ENCODE measurements at regions not wholly inside any gene's neighbourhood (a gene's known extent, or its start where the extent isn't known, plus 50 kb on each side); places are given as distances from the start of the nearest gene placed in this dataset.
"Not testable (repeated sequence)": the region's sequence is repeated elsewhere in the genome, so short reads cannot be mapped to it uniquely, and the experiment has no call there.

DNA sequence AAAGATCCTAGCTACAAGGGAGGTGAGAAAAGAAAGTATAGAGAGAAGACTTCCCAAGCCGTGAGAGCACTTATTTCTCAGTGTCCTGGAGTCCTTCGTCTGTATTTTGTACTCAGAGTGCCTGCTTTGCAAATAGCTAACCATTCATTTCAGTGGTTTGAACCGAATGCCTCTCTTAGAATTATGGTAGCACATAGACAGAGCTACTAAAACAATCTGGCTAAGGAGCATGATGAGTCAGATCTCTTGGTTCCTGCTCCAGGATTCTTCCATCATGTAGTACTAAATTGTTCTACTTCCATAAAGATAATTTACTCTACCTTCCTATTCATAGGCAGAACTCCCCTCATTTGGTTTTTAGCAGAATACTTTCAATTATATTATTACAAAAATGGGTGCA is 946.6 kb downstream of the STIM2 start:
- CTCF ChIA-PET, result no interaction called here
- BruUV-seq (replicated peaks), result no TSS peak
- Histone ChIP-seq H3K27ac (ENCODE audit: low read length) (no peak overlapping the region), H3K4me3 (ENCODE audit: low read depth in 2 of 2, low read length in 2 of 2) (no peak overlapping the region), H3K36me3 (ENCODE audit: control insufficient read depth, insufficient read depth, low read length) (no peaks in the 10 kb centered on the region), H3K9me3 (ENCODE audit: control insufficient read depth, insufficient read depth, low read depth, low read length) (no peaks in the 10 kb centered on the region), H3K4me1 (ENCODE audit: control insufficient read depth, insufficient read depth, low read length) (no peaks in the 10 kb centered on the region), H3K27me3 (ENCODE audit: control insufficient read depth, insufficient read depth, low read length) (no peaks in the 10 kb centered on the region)
- POLR2A ChIA-PET, result no interaction called here
- DNase-seq (ENCODE audit: low read depth, low spot score) (no peak), ATAC-seq (no peak)
- intact Hi-C loops (cut with micrococcal nuclease; ENCODE audit: unreplicated experiment), result no loop called here
- in situ Hi-C loops (cut with HindIII; ENCODE audit: low pct_unique_long_range_greater_than_20kb, low sequenced_read_pairs), result no loop called here
- no peak for TF ChIP-seq SIN3A (IDR thresholded peaks at IDR 0.05; ENCODE audit: borderline replicate concordance, insufficient read depth, low read depth, low read length)
- TF ChIP-seq, protein P1, sequence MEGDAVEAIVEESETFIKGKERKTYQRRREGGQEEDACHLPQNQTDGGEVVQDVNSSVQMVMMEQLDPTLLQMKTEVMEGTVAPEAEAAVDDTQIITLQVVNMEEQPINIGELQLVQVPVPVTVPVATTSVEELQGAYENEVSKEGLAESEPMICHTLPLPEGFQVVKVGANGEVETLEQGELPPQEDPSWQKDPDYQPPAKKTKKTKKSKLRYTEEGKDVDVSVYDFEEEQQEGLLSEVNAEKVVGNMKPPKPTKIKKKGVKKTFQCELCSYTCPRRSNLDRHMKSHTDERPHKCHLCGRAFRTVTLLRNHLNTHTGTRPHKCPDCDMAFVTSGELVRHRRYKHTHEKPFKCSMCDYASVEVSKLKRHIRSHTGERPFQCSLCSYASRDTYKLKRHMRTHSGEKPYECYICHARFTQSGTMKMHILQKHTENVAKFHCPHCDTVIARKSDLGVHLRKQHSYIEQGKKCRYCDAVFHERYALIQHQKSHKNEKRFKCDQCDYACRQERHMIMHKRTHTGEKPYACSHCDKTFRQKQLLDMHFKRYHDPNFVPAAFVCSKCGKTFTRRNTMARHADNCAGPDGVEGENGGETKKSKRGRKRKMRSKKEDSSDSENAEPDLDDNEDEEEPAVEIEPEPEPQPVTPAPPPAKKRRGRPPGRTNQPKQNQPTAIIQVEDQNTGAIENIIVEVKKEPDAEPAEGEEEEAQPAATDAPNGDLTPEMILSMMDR (IDR thresholded peaks at IDR 0.05), result no peak
- TF ChIP-seq TCF7L2 (IDR thresholded peaks at IDR 0.05; ENCODE audit: low read depth, low read length), result no peak
- TF ChIP-seq POLR2AphosphoS5 (IDR thresholded peaks at IDR 0.05; ENCODE audit: low read depth, low read length), result no peak
- TF ChIP-seq, protein P2, sequence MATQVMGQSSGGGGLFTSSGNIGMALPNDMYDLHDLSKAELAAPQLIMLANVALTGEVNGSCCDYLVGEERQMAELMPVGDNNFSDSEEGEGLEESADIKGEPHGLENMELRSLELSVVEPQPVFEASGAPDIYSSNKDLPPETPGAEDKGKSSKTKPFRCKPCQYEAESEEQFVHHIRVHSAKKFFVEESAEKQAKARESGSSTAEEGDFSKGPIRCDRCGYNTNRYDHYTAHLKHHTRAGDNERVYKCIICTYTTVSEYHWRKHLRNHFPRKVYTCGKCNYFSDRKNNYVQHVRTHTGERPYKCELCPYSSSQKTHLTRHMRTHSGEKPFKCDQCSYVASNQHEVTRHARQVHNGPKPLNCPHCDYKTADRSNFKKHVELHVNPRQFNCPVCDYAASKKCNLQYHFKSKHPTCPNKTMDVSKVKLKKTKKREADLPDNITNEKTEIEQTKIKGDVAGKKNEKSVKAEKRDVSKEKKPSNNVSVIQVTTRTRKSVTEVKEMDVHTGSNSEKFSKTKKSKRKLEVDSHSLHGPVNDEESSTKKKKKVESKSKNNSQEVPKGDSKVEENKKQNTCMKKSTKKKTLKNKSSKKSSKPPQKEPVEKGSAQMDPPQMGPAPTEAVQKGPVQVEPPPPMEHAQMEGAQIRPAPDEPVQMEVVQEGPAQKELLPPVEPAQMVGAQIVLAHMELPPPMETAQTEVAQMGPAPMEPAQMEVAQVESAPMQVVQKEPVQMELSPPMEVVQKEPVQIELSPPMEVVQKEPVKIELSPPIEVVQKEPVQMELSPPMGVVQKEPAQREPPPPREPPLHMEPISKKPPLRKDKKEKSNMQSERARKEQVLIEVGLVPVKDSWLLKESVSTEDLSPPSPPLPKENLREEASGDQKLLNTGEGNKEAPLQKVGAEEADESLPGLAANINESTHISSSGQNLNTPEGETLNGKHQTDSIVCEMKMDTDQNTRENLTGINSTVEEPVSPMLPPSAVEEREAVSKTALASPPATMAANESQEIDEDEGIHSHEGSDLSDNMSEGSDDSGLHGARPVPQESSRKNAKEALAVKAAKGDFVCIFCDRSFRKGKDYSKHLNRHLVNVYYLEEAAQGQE (IDR thresholded peaks at IDR 0.05; ENCODE audit: insufficient read depth in 1 of 2, low read depth in 2 of 2, low read length in 1 of 2), result no peak

GRCh38 chr4:27811948-27812347 is 951.3 kb downstream of the STIM2 start:
- in situ Hi-C loops (cut with HindIII; ENCODE audit: low pct_unique_long_range_greater_than_20kb, low sequenced_read_pairs), result no loop called here

GRCh38 chr4:27813226-27813625 is 952.6 kb downstream of the STIM2 start:
- POLR2A ChIA-PET; in situ Hi-C loops (cut with HindIII; ENCODE audit: low pct_unique_long_range_greater_than_20kb, low sequenced_read_pairs); H3K4me3 ChIP-seq (ENCODE audit: low read depth in 2 of 2, low read length in 2 of 2); H3K4me1 ChIP-seq (ENCODE audit: control insufficient read depth, insufficient read depth, low read length); BruUV-seq (replicated peaks); H3K27me3 ChIP-seq (ENCODE audit: control insufficient read depth, insufficient read depth, low read length); CTCF ChIA-PET; H3K27ac ChIP-seq (ENCODE audit: low read length); DNase-seq (ENCODE audit: low read depth, low spot score); intact Hi-C loops (cut with micrococcal nuclease; ENCODE audit: unreplicated experiment); ATAC-seq; H3K36me3 ChIP-seq (ENCODE audit: control insufficient read depth, insufficient read depth, low read length); H3K9me3 ChIP-seq (ENCODE audit: control insufficient read depth, insufficient read depth, low read depth, low read length): not testable (repeated sequence)

More at GRCh38 chr4:27811948-27812347, 951.3 kb downstream of the STIM2 start:
- Histone ChIP-seq H3K4me1 (ENCODE audit: control insufficient read depth, insufficient read depth, low read length) (no peaks in the 10 kb centered on the region), H3K27ac (ENCODE audit: low read length) (no peak overlapping the region), H3K9me3 (ENCODE audit: control insufficient read depth, insufficient read depth, low read depth, low read length) (no peaks in the 10 kb centered on the region), H3K36me3 (ENCODE audit: control insufficient read depth, insufficient read depth, low read length) (no peaks in the 10 kb centered on the region), H3K4me3 (ENCODE audit: low read depth in 2 of 2, low read length in 2 of 2) (no peak overlapping the region), H3K27me3 (ENCODE audit: control insufficient read depth, insufficient read depth, low read length) (no peaks in the 10 kb centered on the region)
- POLR2A ChIA-PET, result interaction anchor here (0.7 kb wide), 1 partner anchor 239 kb away, joined by 3 read pairs; no protein-coding TSS in a partner anchor
- ATAC-seq, result no peak
- TF ChIP-seq POLR2AphosphoS5 (IDR thresholded peaks at IDR 0.05; ENCODE audit: low read depth, low read length) (no peak), TCF7L2 (IDR thresholded peaks at IDR 0.05; ENCODE audit: low read depth, low read length) (no peak), SIN3A (IDR thresholded peaks at IDR 0.05; ENCODE audit: borderline replicate concordance, insufficient read depth, low read depth, low read length) (no peak)
- TF ChIP-seq, protein P1 (IDR thresholded peaks at IDR 0.05), result no peak
- no TSS peak for BruUV-seq (replicated peaks)
- DNase-seq (ENCODE audit: low read depth, low spot score), result no peak
- intact Hi-C loops (cut with micrococcal nuclease; ENCODE audit: unreplicated experiment), result no loop called here
- CTCF ChIA-PET, result no interaction called here

- DNase-seq (ENCODE audit: low read depth, low spot score); H3K36me3 ChIP-seq (ENCODE audit: control insufficient read depth, insufficient read depth, low read length); H3K4me3 ChIP-seq (ENCODE audit: low read depth in 2 of 2, low read length in 2 of 2); intact Hi-C loops (cut with micrococcal nuclease; ENCODE audit: unreplicated experiment); H3K9me3 ChIP-seq (ENCODE audit: control insufficient read depth, insufficient read depth, low read depth, low read length); H3K27ac ChIP-seq (ENCODE audit: low read length); in situ Hi-C loops (cut with HindIII; ENCODE audit: low pct_unique_long_range_greater_than_20kb, low sequenced_read_pairs); ATAC-seq; H3K27me3 ChIP-seq (ENCODE audit: control insufficient read depth, insufficient read depth, low read length); CTCF ChIA-PET; BruUV-seq (replicated peaks); H3K4me1 ChIP-seq (ENCODE audit: control insufficient read depth, insufficient read depth, low read length); POLR2A ChIA-PET: not testable (repeated sequence)
Measured at GRCh38 chr4:27813699-27814425, 953.2 kb downstream of the STIM2 start.

All from Panc1 (cell line).